Ramos (cell line): ENCODE measurements at regions not wholly inside any gene's neighbourhood (a gene's known extent, or its start where the extent isn't known, plus 50 kb on each side); places are given as distances from the start of the nearest gene placed in this dataset.
"Not testable (repeated sequence)": the region's sequence is repeated elsewhere in the genome, so short reads cannot be mapped to it uniquely, and the experiment has no call there.

Source experiments
- in situ Hi-C: fragments of 300-500 bp; cut with MboI; formaldehyde crosslinking; loops from one replicate; pipeline ENCODE4 v1.14.3; 2022; ENCODE audit warnings: low sequenced_read_pairs; ENCODE audit not compliant: unreplicated experiment

DNA sequence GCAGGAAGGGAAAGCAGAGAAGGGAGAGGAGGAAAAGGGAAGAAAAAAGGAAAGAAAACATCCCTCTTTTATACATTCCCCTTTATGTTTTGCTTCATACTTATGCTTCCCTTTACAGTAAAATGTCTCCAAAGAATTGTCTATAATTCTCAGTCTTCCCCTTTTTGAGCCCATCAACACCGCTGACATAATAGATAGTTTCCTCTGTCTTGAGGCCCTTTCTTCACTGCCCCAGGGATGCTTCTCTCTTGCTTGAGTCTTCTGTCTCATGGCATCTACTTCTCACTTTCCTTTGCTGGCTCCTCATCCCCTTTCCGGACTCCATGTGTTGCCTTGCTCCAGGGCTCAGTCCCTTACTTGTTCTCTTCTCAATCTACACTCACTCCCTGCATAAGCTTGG, 99.7 kb upstream of the DAZL start:
- in situ Hi-C loops: no loop called here

DNA sequence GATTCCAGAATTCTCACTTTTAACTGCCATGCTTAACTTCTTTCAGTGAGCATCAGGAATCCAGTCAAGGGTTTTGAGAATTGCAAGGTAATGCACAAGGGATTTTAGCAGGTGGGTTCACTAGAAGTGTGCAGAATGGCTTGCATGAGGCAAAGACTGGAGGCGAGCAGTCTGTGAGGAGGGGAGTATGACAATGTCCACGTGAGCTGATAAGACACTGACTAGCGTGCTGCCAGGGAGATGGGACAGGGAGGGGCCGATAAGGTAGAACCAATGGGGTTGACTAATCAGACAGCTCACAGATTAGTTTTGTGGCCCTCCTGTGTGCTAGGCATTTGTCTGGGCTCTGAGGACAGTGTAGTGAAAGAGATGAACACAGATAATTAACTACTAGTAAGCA, 102.0 kb upstream of the DAZL start:
- in situ Hi-C loops: no loop called here

DNA sequence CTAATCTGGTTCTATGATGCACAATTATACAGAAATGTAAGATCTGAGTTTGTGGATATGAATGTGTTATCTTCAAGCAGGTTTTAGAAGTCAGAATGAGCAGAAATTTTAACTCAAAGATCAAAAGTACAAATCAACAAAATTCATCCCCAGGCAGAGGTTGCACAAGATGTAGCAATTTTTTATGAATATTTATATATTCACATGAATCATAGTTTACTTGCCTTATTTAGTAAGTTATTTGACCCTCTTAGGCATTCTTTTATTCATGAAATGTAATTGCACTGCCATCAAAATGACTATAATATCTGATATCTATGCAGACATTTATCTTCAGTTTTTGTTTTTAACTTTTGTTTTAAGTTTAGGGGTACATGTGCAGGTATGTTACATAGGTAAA, 103.1 kb upstream of the DAZL start:
- in situ Hi-C loops: no loop called here

DNA sequence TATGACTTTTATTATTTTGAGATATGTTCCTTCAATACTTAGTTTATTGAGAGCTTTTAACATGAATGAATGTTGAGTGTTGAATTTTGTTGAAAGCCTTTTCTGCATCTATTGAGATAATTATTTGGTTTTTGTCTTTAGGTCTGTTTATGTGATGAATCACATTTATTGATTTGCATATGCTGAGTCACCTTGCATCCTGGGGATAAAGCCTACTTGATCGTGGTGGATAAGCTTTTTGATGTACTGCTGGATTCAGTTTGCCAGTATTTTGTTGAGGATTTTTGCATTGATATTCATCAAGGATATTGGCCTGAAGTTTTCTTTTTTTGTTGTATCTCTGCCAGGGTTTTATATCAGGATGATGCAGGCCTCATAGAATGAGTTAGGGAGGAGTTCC, 106.5 kb upstream of the DAZL start:
- in situ Hi-C loops: not testable (repeated sequence)

GRCh38 chr3:16715281-16715680, 110.1 kb upstream of the DAZL start:
- in situ Hi-C loops: no loop called here

GRCh38 chr3:16719426-16719825, 114.2 kb upstream of the DAZL start:
- in situ Hi-C loops: no loop called here

DNA sequence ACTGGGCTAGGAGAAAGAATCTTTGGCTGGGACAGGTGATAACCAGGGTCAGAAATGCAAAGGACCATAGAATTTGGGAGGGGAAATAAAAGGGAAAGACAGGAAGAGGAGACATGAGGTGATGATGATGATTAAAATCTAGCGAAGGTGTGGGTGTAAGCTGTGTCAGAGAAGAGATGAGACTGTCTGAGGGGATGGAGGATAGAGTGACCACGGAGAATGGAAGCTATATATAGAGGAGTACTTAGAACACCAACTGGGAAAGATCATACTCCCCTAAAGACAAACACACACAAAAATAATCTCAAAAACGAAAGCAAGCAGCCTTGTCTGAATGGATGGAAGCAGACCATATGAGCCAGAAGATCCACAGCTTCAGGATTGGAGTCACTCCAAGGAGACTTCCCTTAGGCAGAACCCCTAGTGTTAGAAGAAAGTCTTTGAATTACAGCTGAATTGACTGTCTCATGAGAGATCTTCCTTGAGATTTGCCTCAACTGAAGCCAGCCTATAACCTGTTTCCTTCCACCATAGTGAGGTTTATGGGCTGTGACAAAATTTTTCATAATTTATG, 115.2 kb upstream of the DAZL start:
- in situ Hi-C loops: no loop called here

DNA sequence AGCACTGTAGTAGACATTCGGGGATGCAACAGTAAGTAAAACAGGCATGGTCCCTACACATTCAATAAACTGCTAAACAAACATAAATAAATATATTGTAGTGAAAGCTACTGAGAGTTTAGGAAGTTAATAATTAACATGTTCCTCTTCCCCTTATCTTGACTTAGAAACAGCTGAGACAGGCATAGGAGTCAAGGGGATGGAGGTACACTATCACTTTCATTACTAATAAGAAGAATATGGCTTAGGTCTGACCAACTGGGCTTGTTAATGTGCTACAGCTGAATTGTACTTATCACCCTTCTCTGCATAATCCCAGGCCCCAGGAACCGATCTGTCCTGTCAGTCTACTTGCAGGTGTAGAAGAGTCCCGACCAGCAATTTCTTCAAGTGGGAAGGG, 116.3 kb upstream of the DAZL start:
- in situ Hi-C loops: no loop called here

DNA sequence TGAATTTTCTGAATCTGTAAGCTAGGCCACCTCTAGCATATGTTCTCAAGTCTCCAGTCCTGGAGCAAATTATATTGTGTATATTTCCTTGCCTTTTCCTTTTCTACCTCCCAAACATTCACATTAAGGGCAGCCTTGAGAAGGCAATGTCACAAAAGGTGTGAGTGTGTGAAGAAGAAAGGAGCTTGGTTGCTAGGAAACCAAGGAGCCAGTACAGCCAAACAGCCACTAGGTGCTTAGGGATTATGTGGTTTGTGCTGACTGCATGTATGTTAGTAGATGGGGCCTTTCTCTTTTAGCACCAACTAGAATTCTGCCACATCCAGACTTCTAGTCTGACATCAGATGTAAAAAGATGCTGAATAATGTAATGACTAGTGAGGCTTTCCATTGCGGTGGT, 118.8 kb upstream of the DAZL start:
- in situ Hi-C loops: no loop called here

GRCh38 chr3:16724487-16724886, 119.3 kb upstream of the DAZL start:
- in situ Hi-C loops: no loop called here

DNA sequence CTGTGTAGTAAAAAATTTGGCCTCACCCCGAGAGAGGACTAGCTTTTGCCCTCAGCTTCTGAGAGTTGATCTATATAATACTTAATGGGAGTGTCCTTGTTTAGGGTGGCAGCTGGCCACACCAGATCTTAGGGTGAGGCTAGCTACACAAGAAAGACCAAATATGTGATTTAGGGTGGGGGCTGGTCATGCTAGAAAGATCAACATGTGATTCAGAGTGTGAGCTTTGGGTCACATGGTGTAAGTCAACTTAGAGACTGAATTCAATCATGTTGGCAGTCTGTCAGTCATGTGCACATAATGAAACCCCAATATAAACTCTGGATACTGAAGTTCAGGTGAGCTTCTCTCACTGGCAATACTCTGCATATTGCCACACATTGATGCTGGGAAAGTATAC, 120.7 kb upstream of the DAZL start:
- in situ Hi-C loops: no loop called here

GRCh38 chr3:16728770-16729745, 123.8 kb upstream of the DAZL start:
- in situ Hi-C loops: no loop called here

- in situ Hi-C loops: no loop called here
Measured at GRCh38 chr3:16738451-16738850, 133.2 kb upstream of the DAZL start.

- in situ Hi-C loops: no loop called here
Measured at GRCh38 chr3:16739541-16740105, 134.4 kb upstream of the DAZL start.

DNA sequence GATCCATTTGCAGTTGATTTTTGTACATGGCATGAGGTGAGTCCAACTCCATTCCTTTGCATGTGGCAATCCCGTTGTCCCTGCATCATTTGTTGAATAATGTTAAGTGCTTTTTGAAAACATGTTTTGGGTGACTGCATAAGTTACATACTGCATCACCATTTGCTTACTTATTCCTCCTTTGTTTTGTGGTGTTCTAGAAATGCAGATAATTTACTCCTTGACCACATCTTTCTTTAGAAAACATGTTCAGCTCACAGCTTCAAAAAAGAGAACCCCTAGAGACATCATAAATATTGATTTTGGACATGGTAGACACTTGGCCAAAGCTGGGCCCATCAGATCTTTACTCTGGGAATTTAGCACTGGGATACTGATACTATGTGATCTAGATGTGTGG, 135.3 kb upstream of the DAZL start:
- in situ Hi-C loops: no loop called here

DNA sequence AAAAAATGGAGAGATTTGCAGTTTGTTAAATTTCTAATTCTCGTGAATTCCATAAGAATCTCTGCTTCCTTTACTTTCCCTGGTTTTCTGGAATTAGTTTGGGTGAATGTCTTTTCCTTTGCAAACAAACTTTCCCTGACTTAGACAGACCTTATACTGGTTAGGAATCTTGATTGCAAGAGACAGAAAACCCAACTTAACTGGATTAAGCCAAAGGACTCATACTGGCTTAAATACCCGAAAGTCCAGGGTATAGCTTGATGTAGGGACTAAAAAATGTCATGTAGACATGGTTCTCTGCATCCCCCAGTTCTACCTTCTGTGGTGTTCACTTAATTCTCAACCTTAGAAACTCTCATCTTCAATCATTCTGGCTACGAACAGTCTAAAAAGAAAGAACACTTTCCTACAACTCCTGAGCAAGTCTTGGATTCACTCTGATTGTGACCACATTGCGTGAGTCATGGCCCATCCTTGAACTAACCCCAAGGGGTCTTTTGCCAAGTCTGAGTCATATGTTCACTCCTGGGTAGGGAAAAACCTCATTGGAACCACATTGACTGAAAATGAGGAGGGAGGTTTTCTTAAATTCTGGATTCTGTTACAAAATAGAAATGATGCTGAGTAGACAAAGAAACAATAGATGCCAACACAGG, 136.0 kb upstream of the DAZL start:
- in situ Hi-C loops: no loop called here

DNA sequence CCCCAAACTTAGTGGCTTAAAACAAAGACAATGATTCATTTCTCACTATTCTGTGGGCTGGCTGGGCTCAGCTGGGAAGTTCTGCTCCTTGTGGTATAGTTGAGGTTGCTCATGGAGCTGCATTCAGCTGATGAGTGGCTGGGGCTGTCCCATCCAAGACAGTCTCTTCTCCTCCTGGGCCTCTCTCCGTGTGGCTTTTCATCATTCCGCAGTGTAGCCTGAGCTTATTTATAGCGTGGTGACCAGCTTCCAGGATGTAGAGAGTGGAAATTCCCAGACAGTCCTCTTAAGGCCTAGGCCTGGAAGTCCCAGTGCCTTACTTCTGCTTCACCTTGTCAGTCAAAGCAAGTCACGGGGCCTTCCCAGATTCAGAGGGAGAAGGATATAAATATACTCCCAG, 136.7 kb upstream of the DAZL start:
- in situ Hi-C loops: no loop called here

- in situ Hi-C loops: no loop called here
Measured at GRCh38 chr3:16743276-16743675, 138.1 kb upstream of the DAZL start.

- in situ Hi-C loops: no loop called here
Measured at GRCh38 chr3:16759227-16759903, 125.4 kb upstream of the PLCL2 start.

DNA sequence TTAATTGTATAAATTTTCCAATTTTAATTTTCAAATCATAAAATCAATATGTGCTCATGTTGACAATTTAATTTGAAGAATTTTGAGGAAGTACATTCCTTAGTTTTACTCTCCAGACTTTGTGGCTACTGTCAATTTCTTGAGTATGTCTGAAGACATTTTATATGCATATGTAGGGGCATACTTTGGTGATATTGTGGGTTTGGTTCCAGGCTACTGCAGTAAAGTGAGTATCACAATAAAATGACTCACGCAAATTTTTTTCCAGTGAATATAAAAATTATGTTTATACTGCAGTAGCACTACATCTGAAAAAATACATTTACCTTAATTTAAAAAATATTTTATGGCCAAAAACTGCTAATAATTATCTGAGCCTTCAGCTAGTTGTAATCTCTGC, 123.2 kb upstream of the PLCL2 start:
- in situ Hi-C loops: no loop called here
